A673 (cell line): ENCODE measurements at regions not wholly inside any gene's neighbourhood (a gene's known extent, or its start where the extent isn't known, plus 50 kb on each side); places are given as distances from the start of the nearest gene placed in this dataset.

Source experiments
- BruUV-seq: library from RNA; stranded (reverse); fragments of 400-500 nt; replicated peaks from 2 replicates; lab custom pipeline; 2021; lab: Mats Ljungman, UMichigan
- CTCF ChIA-PET: fragments of 300-600 bp; sonication (Branson Sonifier 250); formaldehyde crosslinking; loops from one replicate; lab custom pipeline; 2022; ENCODE audit warnings: antibody characterized with exemption; lab: Charles Lee
- POLR2A ChIA-PET: fragments of 300-600 bp; sonication (Branson Sonifier 250); formaldehyde crosslinking; loops from one replicate; lab custom pipeline; 2022; ENCODE audit warnings: antibody characterized with exemption; ENCODE audit not compliant: low non-redundant PET; lab: Charles Lee
- DNase-seq: peaks from one replicate; pipeline ENCODE4 v3.0.0-alpha.2; 2015; ENCODE audit warnings: low spot score
- H3K27ac ChIP-seq: fragments of 200-600 bp; sonication (generic); 2 replicates; pipeline ENCODE4 v1.5.1; 2016; ENCODE audit warnings: mixed run types, low read depth, mild to moderate bottlenecking, mixed read lengths, antibody characterized with exemption, low read length; ENCODE audit not compliant: poor library complexity, severe bottlenecking
- H3K27me3 ChIP-seq: fragments of 200-600 bp; sonication (generic); replicated peaks from 2 replicates; pipeline ENCODE4 v1.6.1; 2017; ENCODE audit warnings: mixed run types, low read depth, mild to moderate bottlenecking, mixed read lengths, antibody characterized with exemption, low read length; ENCODE audit not compliant: insufficient read depth, poor library complexity
- H3K36me3 ChIP-seq: fragments of 200-600 bp; sonication (generic); 2 replicates; pipeline ENCODE4 v1.6.1; 2016; ENCODE audit warnings: mixed run types, mild to moderate bottlenecking, mixed read lengths, antibody characterized with exemption, low read length; ENCODE audit not compliant: insufficient read depth, poor library complexity, severe bottlenecking
- H3K4me1 ChIP-seq: fragments of 200-600 bp; sonication (generic); 2 replicates; pipeline ENCODE4 v1.6.1; 2017; ENCODE audit warnings: mixed run types, mild to moderate bottlenecking, mixed read lengths, antibody characterized with exemption, low read length; ENCODE audit not compliant: insufficient read depth, poor library complexity, severe bottlenecking
- H3K4me3 ChIP-seq: fragments of 200-600 bp; sonication (generic); 2 replicates; pipeline ENCODE4 v1.5.1; 2016; ENCODE audit warnings: low read depth, mixed run types, mild to moderate bottlenecking, mixed read lengths, low read length; ENCODE audit not compliant: poor library complexity, severe bottlenecking
- H3K9me3 ChIP-seq: fragments of 200-600 bp; sonication (generic); 2 replicates; pipeline ENCODE4 v1.6.1; 2016; ENCODE audit warnings: mixed run types, low read depth, mild to moderate bottlenecking, mixed read lengths, antibody characterized with exemption, low read length; ENCODE audit not compliant: poor library complexity, severe bottlenecking
- CTCF ChIP-seq: fragments of 300-800, 200-600 bp; sonication (generic); conservative IDR thresholded peaks from 2 replicates; pipeline ENCODE4 v1.5.1; 2017; ENCODE audit warnings: low read depth, mild to moderate bottlenecking, antibody characterized with exemption, low read length, moderate library complexity, mixed read lengths
- EZH2 ChIP-seq: fragments of 200-600 bp; sonication (generic); IDR thresholded peaks from 2 replicates; pipeline ENCODE4 v1.6.1; 2017; ENCODE audit warnings: borderline replicate concordance, low read depth, mild to moderate bottlenecking, mixed read lengths, antibody characterized with exemption, low read length; ENCODE audit not compliant: poor library complexity, severe bottlenecking
- intact Hi-C: fragments of 100-400 bp; cut with micrococcal nuclease; formaldehyde crosslinking; loops from one replicate; pipeline ENCODE4 v1.10.0; 2022; ENCODE audit not compliant: unreplicated experiment

GRCh38 chr6:163916315-163917081, 502.0 kb downstream of the QKI start:
- intact Hi-C loops: no loop called here
- TF ChIP-seq EZH2: no peak
- no peak for TF ChIP-seq CTCF
- no peak for DNase-seq
- H3K4me3 ChIP-seq: no peak overlapping the region
- H3K36me3 ChIP-seq: no peaks in the 10 kb centered on the region
- no peaks in the 10 kb centered on the region for H3K4me1 ChIP-seq
- no peaks in the 10 kb centered on the region for H3K9me3 ChIP-seq
- POLR2A ChIA-PET: no interaction called here
- no peak overlapping the region for H3K27ac ChIP-seq
- CTCF ChIA-PET: no interaction called here
- BruUV-seq: no TSS peak
- H3K27me3 ChIP-seq: no peaks in the 10 kb centered on the region

- DNase-seq: no peak
Observed at GRCh38 chr6:163915131-163915530, 500.6 kb downstream of the QKI start.

GRCh38 chr6:163913045-163913444, 498.5 kb downstream of the QKI start:
- no peak for DNase-seq
- POLR2A ChIA-PET: no interaction called here
- no peaks in the 10 kb centered on the region for H3K9me3 ChIP-seq
- H3K27me3 ChIP-seq: no peaks in the 10 kb centered on the region
- H3K4me3 ChIP-seq: no peak overlapping the region
- intact Hi-C loops: no loop called here
- TF ChIP-seq CTCF (no peak), EZH2 (no peak)
- CTCF ChIA-PET: no interaction called here
- no peaks in the 10 kb centered on the region for H3K4me1 ChIP-seq
- H3K36me3 ChIP-seq: no peaks in the 10 kb centered on the region
- BruUV-seq: no TSS peak
- no peak overlapping the region for H3K27ac ChIP-seq

More at GRCh38 chr6:163915131-163915530, 500.6 kb downstream of the QKI start:
- no TSS peak for BruUV-seq
- H3K27me3 ChIP-seq: no peaks in the 10 kb centered on the region
- no peak overlapping the region for H3K4me3 ChIP-seq
- H3K27ac ChIP-seq: no peak overlapping the region
- POLR2A ChIA-PET: no interaction called here
- no peak for TF ChIP-seq CTCF
- TF ChIP-seq EZH2: no peak
- no peaks in the 10 kb centered on the region for H3K36me3 ChIP-seq
- intact Hi-C loops: no loop called here
- CTCF ChIA-PET: no interaction called here
- H3K4me1 ChIP-seq: no peaks in the 10 kb centered on the region
- H3K9me3 ChIP-seq: no peaks in the 10 kb centered on the region
